BLaER1 (cell line): ENCODE measurements at regions not wholly inside any gene's neighbourhood (a gene's known extent, or its start where the extent isn't known, plus 50 kb on each side); places are given as distances from the start of the nearest gene placed in this dataset.
A peak's percentile ranks its signal among the peaks of the same experiment; 100 is the strongest.
"Not testable (repeated sequence)": the region's sequence is repeated elsewhere in the genome, so short reads cannot be mapped to it uniquely, and the experiment has no call there.

Experiments
- H3K27ac ChIP-seq: shearing (Covaris generic); formaldehyde crosslinking; 2 replicates; pipeline ENCODE4 v1.8.1; 2022
- H3K27me3 ChIP-seq: shearing (Covaris generic); formaldehyde crosslinking; 2 replicates; pipeline ENCODE4 v1.8.1; 2022
- H3K36me3 ChIP-seq: shearing (Covaris generic); formaldehyde crosslinking; 2 replicates; pipeline ENCODE4 v1.8.1; 2022
- H3K4me1 ChIP-seq: shearing (Covaris generic); formaldehyde crosslinking; 2 replicates; pipeline ENCODE4 v1.8.1; 2022
- H3K4me2 ChIP-seq: shearing (Covaris generic); formaldehyde crosslinking; 2 replicates; pipeline ENCODE4 v1.8.1; 2022
- H3K4me3 ChIP-seq: shearing (Covaris generic); formaldehyde crosslinking; 2 replicates; pipeline ENCODE4 v1.8.1; 2022
- H3K9ac ChIP-seq: shearing (Covaris generic); formaldehyde crosslinking; 2 replicates; pipeline ENCODE4 v1.8.1; 2022
- H3K9me3 ChIP-seq: shearing (Covaris generic); formaldehyde crosslinking; 2 replicates; pipeline ENCODE4 v1.8.1; 2022
- H4K20me1 ChIP-seq: shearing (Covaris generic); formaldehyde crosslinking; 2 replicates; pipeline ENCODE4 v1.8.1; 2022
- Cebpa-rat ChIP-seq: shearing (Covaris generic); IDR thresholded peaks from 2 replicates; pipeline ENCODE4 v1.8.1; 2022

GRCh38 chrX:118221733-118222132 is 105.1 kb upstream of the KLHL13 start:
- TF ChIP-seq Cebpa-rat, result no peak
- no peak overlapping the region for H3K4me2 ChIP-seq

GRCh38 chrX:118222421-118222820 is 105.8 kb upstream of the KLHL13 start:
- no peaks in the 10 kb centered on the region for H3K9me3 ChIP-seq
- no peak overlapping the region for H3K9ac ChIP-seq
- TF ChIP-seq Cebpa-rat, result no peak
- H3K4me3 ChIP-seq, result no peak overlapping the region
- H3K36me3 ChIP-seq, result no peaks in the 10 kb centered on the region
- H3K4me2 ChIP-seq, result no peak overlapping the region
- H3K4me1 ChIP-seq, result no peaks in the 10 kb centered on the region
- H4K20me1 ChIP-seq, result no peaks in the 10 kb centered on the region
- no peaks in the 10 kb centered on the region for H3K27me3 ChIP-seq
- no peak overlapping the region for H3K27ac ChIP-seq

More at GRCh38 chrX:118221733-118222132, 105.1 kb upstream of the KLHL13 start:
- Histone ChIP-seq H3K27me3 (peaks cover under 1% of the 10 kb centered on the region; the same call in 1 of the 2 replicates), H3K4me3 (no peak overlapping the region), H4K20me1 (no peaks in the 10 kb centered on the region), H3K9me3 (no peaks in the 10 kb centered on the region), H3K4me1 (no peaks in the 10 kb centered on the region), H3K36me3 (no peaks in the 10 kb centered on the region), H3K27ac (no peak overlapping the region), H3K9ac (no peak overlapping the region)

GRCh38 chrX:118225711-118226428 is 109.3 kb upstream of the KLHL13 start:
- Histone ChIP-seq H4K20me1 (no peaks in the 10 kb centered on the region), H3K9me3 (no peaks in the 10 kb centered on the region), H3K27me3 (no peaks in the 10 kb centered on the region), H3K4me1 (no peaks in the 10 kb centered on the region), H3K4me2 (no peak overlapping the region), H3K36me3 (no peaks in the 10 kb centered on the region), H3K9ac (no peak overlapping the region), H3K27ac (no peak overlapping the region), H3K4me3 (no peak overlapping the region)
- no peak for TF ChIP-seq Cebpa-rat

GRCh38 chrX:118228041-118228440 is 111.4 kb upstream of the KLHL13 start:
- Histone ChIP-seq H3K36me3 (no peaks in the 10 kb centered on the region), H3K4me1 (no peaks in the 10 kb centered on the region), H3K4me3 (no peak overlapping the region), H3K9ac (no peak overlapping the region), H3K27ac (no peak overlapping the region), H4K20me1 (no peaks in the 10 kb centered on the region), H3K9me3 (no peaks in the 10 kb centered on the region), H3K27me3 (no peaks in the 10 kb centered on the region), H3K4me2 (no peak overlapping the region)
- no peak for TF ChIP-seq Cebpa-rat

- Histone ChIP-seq H4K20me1 (no peaks in the 10 kb centered on the region), H3K9ac (no peak overlapping the region), H3K4me2 (no peak overlapping the region), H3K36me3 (no peaks in the 10 kb centered on the region), H3K27me3 (no peaks in the 10 kb centered on the region), H3K27ac (no peak overlapping the region), H3K4me1 (no peaks in the 10 kb centered on the region), H3K4me3 (no peak overlapping the region), H3K9me3 (no peaks in the 10 kb centered on the region)
- no peak for TF ChIP-seq Cebpa-rat
Measured at GRCh38 chrX:118228456-118228855, 111.8 kb upstream of the KLHL13 start.

- H3K36me3 ChIP-seq, result no peaks in the 10 kb centered on the region
- H3K4me1 ChIP-seq, result no peaks in the 10 kb centered on the region
- peaks cover 5% of the 10 kb centered on the region; the same call in 1 of the 2 replicates for H3K9me3 ChIP-seq
- no peaks in the 10 kb centered on the region for H3K27me3 ChIP-seq
- H3K9ac ChIP-seq, result no peak overlapping the region
- H3K4me2 ChIP-seq, result no peak overlapping the region
- no peak overlapping the region for H3K4me3 ChIP-seq
- no peak overlapping the region for H3K27ac ChIP-seq
- H4K20me1 ChIP-seq, result no peaks in the 10 kb centered on the region
- no peak for TF ChIP-seq Cebpa-rat
Measured at GRCh38 chrX:118231464-118231863, 114.4 kb upstream of the WDR44 start.

- peaks cover 24% of the 10 kb centered on the region for H3K9me3 ChIP-seq
- H4K20me1 ChIP-seq, result no peaks in the 10 kb centered on the region
- no peak overlapping the region for H3K27ac ChIP-seq
- no peak overlapping the region for H3K9ac ChIP-seq
- H3K4me3 ChIP-seq, result no peak overlapping the region
- no peaks in the 10 kb centered on the region for H3K27me3 ChIP-seq
- TF ChIP-seq Cebpa-rat, result no peak
- H3K4me1 ChIP-seq, result peaks cover 10% of the 10 kb centered on the region
- no peaks in the 10 kb centered on the region for H3K36me3 ChIP-seq
- no peak overlapping the region for H3K4me2 ChIP-seq
Measured at GRCh38 chrX:118239178-118239870, 106.6 kb upstream of the WDR44 start.

- no peak for TF ChIP-seq Cebpa-rat
- no peak overlapping the region for H3K9ac ChIP-seq
- H4K20me1 ChIP-seq, result no peaks in the 10 kb centered on the region
- H3K27me3 ChIP-seq, result no peaks in the 10 kb centered on the region
- H3K36me3 ChIP-seq, result no peaks in the 10 kb centered on the region
- peaks cover 24% of the 10 kb centered on the region for H3K9me3 ChIP-seq
- peak overlapping the region; percentile 30 for H3K4me2 ChIP-seq
- no peak overlapping the region for H3K4me3 ChIP-seq
- no peak overlapping the region for H3K27ac ChIP-seq
- peaks cover 10% of the 10 kb centered on the region for H3K4me1 ChIP-seq
Measured at GRCh38 chrX:118239913-118240698, 105.8 kb upstream of the WDR44 start.

GRCh38 chrX:118246961-118247360 is 98.9 kb upstream of the WDR44 start:
- H3K4me3 ChIP-seq, H3K9ac ChIP-seq, H4K20me1 ChIP-seq, H3K4me1 ChIP-seq, H3K36me3 ChIP-seq, H3K9me3 ChIP-seq, H3K27ac ChIP-seq, H3K4me2 ChIP-seq, H3K27me3 ChIP-seq: not testable (repeated sequence)

GRCh38 chrX:118249146-118249545 is 96.8 kb upstream of the WDR44 start:
- Histone ChIP-seq H3K4me3 (no peak overlapping the region), H3K27ac (no peak overlapping the region), H3K4me1 (no peaks in the 10 kb centered on the region), H4K20me1 (no peaks in the 10 kb centered on the region), H3K36me3 (no peaks in the 10 kb centered on the region), H3K9ac (no peak overlapping the region), H3K4me2 (no peak overlapping the region), H3K27me3 (no peaks in the 10 kb centered on the region), H3K9me3 (no peaks in the 10 kb centered on the region)
- no peak for TF ChIP-seq Cebpa-rat
